ENCODE measurements at regions not wholly inside any gene's neighbourhood (a gene's known extent, or its start where the extent isn't known, plus 50 kb on each side); places are given as distances from the start of the nearest gene placed in this dataset.

GRCh38 chr7:84264396-84264795, 69.8 kb upstream of the SEMA3A start:
- DNase-seq (ENCODE audit: low spot score) = no peak
- in situ Hi-C loops (cut with MboI; ENCODE audit: low pct_unique_long_range_greater_than_20kb, low sequenced_read_pairs, unreplicated experiment) = no loop called here
- TF ChIP-seq, protein P1, sequence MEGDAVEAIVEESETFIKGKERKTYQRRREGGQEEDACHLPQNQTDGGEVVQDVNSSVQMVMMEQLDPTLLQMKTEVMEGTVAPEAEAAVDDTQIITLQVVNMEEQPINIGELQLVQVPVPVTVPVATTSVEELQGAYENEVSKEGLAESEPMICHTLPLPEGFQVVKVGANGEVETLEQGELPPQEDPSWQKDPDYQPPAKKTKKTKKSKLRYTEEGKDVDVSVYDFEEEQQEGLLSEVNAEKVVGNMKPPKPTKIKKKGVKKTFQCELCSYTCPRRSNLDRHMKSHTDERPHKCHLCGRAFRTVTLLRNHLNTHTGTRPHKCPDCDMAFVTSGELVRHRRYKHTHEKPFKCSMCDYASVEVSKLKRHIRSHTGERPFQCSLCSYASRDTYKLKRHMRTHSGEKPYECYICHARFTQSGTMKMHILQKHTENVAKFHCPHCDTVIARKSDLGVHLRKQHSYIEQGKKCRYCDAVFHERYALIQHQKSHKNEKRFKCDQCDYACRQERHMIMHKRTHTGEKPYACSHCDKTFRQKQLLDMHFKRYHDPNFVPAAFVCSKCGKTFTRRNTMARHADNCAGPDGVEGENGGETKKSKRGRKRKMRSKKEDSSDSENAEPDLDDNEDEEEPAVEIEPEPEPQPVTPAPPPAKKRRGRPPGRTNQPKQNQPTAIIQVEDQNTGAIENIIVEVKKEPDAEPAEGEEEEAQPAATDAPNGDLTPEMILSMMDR (IDR thresholded peaks at IDR 0.05; ENCODE audit: extremely low read depth, insufficient read depth, missing control alignments) = no peak

DNA sequence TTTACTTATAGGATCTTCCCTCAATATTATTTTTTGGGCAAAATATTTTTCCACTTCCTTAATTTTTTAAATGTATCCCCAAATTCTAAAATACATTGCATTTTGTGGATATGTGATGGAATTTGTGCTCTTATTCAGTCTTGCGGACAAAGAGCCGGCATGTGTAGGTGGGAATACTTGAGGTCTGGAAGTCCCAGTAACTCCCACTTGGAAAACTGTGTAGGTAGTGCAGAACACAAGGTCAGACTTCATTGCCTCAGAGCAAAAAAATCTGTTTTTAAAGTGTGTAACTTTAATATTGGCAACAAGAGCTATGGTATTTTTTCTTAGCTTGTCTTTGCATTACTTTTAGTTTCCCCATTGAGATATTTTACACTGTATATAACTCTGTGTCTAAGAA, 68.5 kb upstream of the SEMA3A start:
- in situ Hi-C loops (cut with MboI; ENCODE audit: low pct_unique_long_range_greater_than_20kb, low sequenced_read_pairs, unreplicated experiment) = no loop called here

GRCh38 chr7:84261509-84261908, 66.9 kb upstream of the SEMA3A start:
- in situ Hi-C loops (cut with MboI; ENCODE audit: low pct_unique_long_range_greater_than_20kb, low sequenced_read_pairs, unreplicated experiment) = no loop called here
- no peak for DNase-seq (ENCODE audit: low spot score)
- TF ChIP-seq, protein P1 (IDR thresholded peaks at IDR 0.05; ENCODE audit: extremely low read depth, insufficient read depth, missing control alignments) = no peak

More for the DNA sequence above, 68.5 kb upstream of the SEMA3A start:
- TF ChIP-seq, protein P1 (IDR thresholded peaks at IDR 0.05; ENCODE audit: extremely low read depth, insufficient read depth, missing control alignments) = no peak
- no peak for DNase-seq (ENCODE audit: low spot score)

DNA sequence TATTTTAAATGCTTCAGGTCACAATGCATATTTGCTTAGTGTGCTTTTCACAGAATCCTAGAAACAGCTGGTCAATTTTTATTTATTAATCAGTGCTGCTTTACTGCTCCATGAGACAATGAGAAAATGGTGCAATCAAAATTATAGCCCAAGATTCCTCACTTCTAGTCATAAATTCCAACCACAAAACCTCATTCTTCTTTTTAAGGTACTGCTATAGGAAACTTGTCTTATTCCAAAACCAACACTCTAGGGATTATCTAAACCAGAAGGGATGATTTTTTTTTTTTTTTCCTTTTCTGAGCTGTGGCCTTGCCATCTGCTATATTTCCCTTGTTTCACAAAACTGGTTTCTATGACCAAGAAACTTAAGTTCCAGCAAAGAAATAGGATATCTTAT, 64.0 kb upstream of the SEMA3A start:
- no peak for DNase-seq (ENCODE audit: low spot score)
- in situ Hi-C loops (cut with MboI; ENCODE audit: low pct_unique_long_range_greater_than_20kb, low sequenced_read_pairs, unreplicated experiment) = no loop called here
- TF ChIP-seq, protein P1 (IDR thresholded peaks at IDR 0.05; ENCODE audit: extremely low read depth, insufficient read depth, missing control alignments) = no peak

DNA sequence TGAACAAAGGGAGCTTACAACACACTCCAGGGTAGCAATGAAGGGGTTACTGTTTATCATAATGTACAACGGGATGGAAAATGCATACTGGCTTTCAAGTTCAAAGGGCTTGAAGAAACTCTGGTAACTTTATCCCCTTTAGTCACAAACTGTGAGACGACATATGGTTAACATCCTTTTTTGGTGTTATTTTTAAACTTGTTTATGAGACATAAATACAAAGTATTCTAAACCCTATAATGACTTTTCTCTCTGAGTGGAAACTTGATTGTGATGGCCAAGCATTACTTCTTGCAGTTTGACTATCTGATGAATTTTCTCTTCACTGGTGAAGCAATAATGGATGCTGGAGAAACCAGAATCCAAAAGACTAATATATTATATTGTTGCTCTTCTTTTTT, 62.0 kb upstream of the SEMA3A start:
- TF ChIP-seq, protein P1 (IDR thresholded peaks at IDR 0.05; ENCODE audit: extremely low read depth, insufficient read depth, missing control alignments) = no peak
- in situ Hi-C loops (cut with MboI; ENCODE audit: low pct_unique_long_range_greater_than_20kb, low sequenced_read_pairs, unreplicated experiment) = no loop called here
- DNase-seq (ENCODE audit: low spot score) = no peak

- no peak for DNase-seq (ENCODE audit: low spot score)
- TF ChIP-seq, protein P1 (IDR thresholded peaks at IDR 0.05; ENCODE audit: extremely low read depth, insufficient read depth, missing control alignments) = no peak
- in situ Hi-C loops (cut with MboI; ENCODE audit: low pct_unique_long_range_greater_than_20kb, low sequenced_read_pairs, unreplicated experiment) = no loop called here
Measured at GRCh38 chr7:84251277-84251781, 56.7 kb upstream of the SEMA3A start.

DNA sequence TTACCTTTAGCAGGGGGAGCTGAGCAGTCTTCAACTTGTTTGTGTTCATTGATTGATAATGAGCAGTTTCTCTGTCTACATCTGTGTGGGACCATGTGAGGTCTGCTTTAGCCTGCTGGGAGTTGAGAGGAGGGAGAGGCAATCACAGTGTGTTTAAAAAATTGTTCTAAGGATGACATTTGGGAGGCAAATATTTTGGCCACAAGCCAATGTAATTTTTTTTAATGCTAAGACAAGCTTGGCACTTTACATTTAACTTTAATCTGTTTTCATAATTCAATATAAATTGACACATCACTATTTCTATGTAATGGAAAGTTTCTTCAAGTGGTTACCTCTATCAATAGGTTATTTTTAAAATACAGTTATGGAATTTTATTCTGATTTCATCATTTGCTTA, 55.9 kb upstream of the SEMA3A start:
- TF ChIP-seq, protein P1 (IDR thresholded peaks at IDR 0.05; ENCODE audit: extremely low read depth, insufficient read depth, missing control alignments) = no peak
- in situ Hi-C loops (cut with MboI; ENCODE audit: low pct_unique_long_range_greater_than_20kb, low sequenced_read_pairs, unreplicated experiment) = no loop called here
- DNase-seq (ENCODE audit: low spot score) = no peak

All from GM13977 (cell line).